Left forelimb (tissue), 1 donor: ENCODE measurements at regions not wholly inside any gene's neighbourhood (a gene's known extent, or its start where the extent isn't known, plus 50 kb on each side); places are given as distances from the start of the nearest gene placed in this dataset.

Source experiments
- DNase-seq: peaks from one replicate; pipeline ENCODE4 v3.0.0-alpha.2; 2018; ENCODE audit warnings: low spot score

- no peak for DNase-seq
Observed at GRCh38 chr6:44500074-44500473, 112.6 kb downstream of the CDC5L start.

GRCh38 chr6:44503471-44503870 is 116.0 kb downstream of the CDC5L start:
- no peak for DNase-seq

- no peak for DNase-seq
Observed at GRCh38 chr6:44504301-44504791, 116.8 kb downstream of the CDC5L start.

- no peak for DNase-seq
Observed at GRCh38 chr6:44505751-44506150, 118.2 kb downstream of the CDC5L start.

- DNase-seq = no peak
Observed at GRCh38 chr6:44507014-44507413, 119.5 kb downstream of the CDC5L start.

- DNase-seq = no peak
Observed at GRCh38 chr6:44508646-44509045, 121.1 kb downstream of the CDC5L start.

- peak; percentile 26 for DNase-seq
Observed at GRCh38 chr6:44511126-44511525, 123.6 kb downstream of the CDC5L start.

- DNase-seq = no peak
Observed at GRCh38 chr6:44512868-44513741, 125.6 kb downstream of the CDC5L start.

GRCh38 chr6:44514085-44514484 is 126.6 kb downstream of the CDC5L start:
- no peak for DNase-seq

GRCh38 chr6:44514576-44515193 is 127.2 kb downstream of the CDC5L start:
- DNase-seq = no peak

GRCh38 chr6:44522871-44523270 is 135.4 kb downstream of the CDC5L start:
- DNase-seq = no peak

- DNase-seq = no peak
Observed at GRCh38 chr6:44524476-44525227, 137.1 kb downstream of the CDC5L start.

GRCh38 chr6:44525761-44526351 is 138.3 kb downstream of the CDC5L start:
- no peak for DNase-seq

- DNase-seq = no peak
Observed at GRCh38 chr6:44527181-44527580, 139.7 kb downstream of the CDC5L start.

- DNase-seq = no peak
Observed at GRCh38 chr6:44527583-44528369, 140.3 kb downstream of the CDC5L start.

- no peak for DNase-seq
Observed at GRCh38 chr6:44528370-44528644, 140.8 kb downstream of the CDC5L start.

- no peak for DNase-seq
Observed at GRCh38 chr6:44528716-44529115, 141.2 kb downstream of the CDC5L start.

GRCh38 chr6:44529146-44529905 is 141.8 kb downstream of the CDC5L start:
- DNase-seq = no peak

GRCh38 chr6:44530209-44530909 is 142.9 kb downstream of the CDC5L start:
- no peak for DNase-seq

- DNase-seq = no peak
Observed at GRCh38 chr6:44530910-44531234, 143.4 kb downstream of the CDC5L start.
